NOMO-1 treated with dmso at 0.1 percent for 144 hours (cell line): ENCODE measurements at regions not wholly inside any gene's neighbourhood (a gene's known extent, or its start where the extent isn't known, plus 50 kb on each side); places are given as distances from the start of the nearest gene placed in this dataset.
"Not testable (repeated sequence)": the region's sequence is repeated elsewhere in the genome, so short reads cannot be mapped to it uniquely, and the experiment has no call there.

Experiments used
- DNase-seq: peaks from one replicate; lab custom pipeline; 2025; ENCODE audit not compliant: unreplicated experiment; lab: John Stamatoyannopoulos, UW

- DNase-seq, result no peak
These were observed 430.0 kb upstream of the SOX5 start for GRCh38 chr12:24379433-24379832.

- peak; percentile 27 for DNase-seq
These were observed 429.3 kb upstream of the SOX5 start for GRCh38 chr12:24378548-24379407.

GRCh38 chr12:24374452-24374851 lies 425.0 kb upstream of the SOX5 start:
- DNase-seq, result no peak

GRCh38 chr12:24373004-24373403 lies 423.5 kb upstream of the SOX5 start:
- no peak for DNase-seq

GRCh38 chr12:24366514-24366913 lies 417.0 kb upstream of the SOX5 start:
- no peak for DNase-seq

- no peak for DNase-seq
These were observed 415.5 kb upstream of the SOX5 start for GRCh38 chr12:24364921-24365320.

GRCh38 chr12:24363177-24363754 lies 413.8 kb upstream of the SOX5 start:
- DNase-seq, result no peak

- DNase-seq, result no peak
These were observed 412.6 kb upstream of the SOX5 start for GRCh38 chr12:24361877-24362580.

GRCh38 chr12:24360907-24361306 lies 411.4 kb upstream of the SOX5 start:
- DNase-seq, result no peak

- no peak for DNase-seq
These were observed 411.0 kb upstream of the SOX5 start for GRCh38 chr12:24360461-24360860.

GRCh38 chr12:24360057-24360456 lies 410.6 kb upstream of the SOX5 start:
- DNase-seq, result no peak

- no peak for DNase-seq
These were observed 409.9 kb upstream of the SOX5 start for GRCh38 chr12:24359418-24359817.

GRCh38 chr12:24356240-24356804 lies 406.9 kb upstream of the SOX5 start:
- no peak for DNase-seq

- no peak for DNase-seq
These were observed 402.9 kb upstream of the SOX5 start for GRCh38 chr12:24352363-24352762.

GRCh38 chr12:24349051-24349799 lies 399.8 kb upstream of the SOX5 start:
- DNase-seq, result no peak

GRCh38 chr12:24348180-24348579 lies 398.7 kb upstream of the SOX5 start:
- DNase-seq, result not testable (repeated sequence)

- DNase-seq, result no peak
These were observed 378.8 kb upstream of the SOX5 start for GRCh38 chr12:24328261-24328660.

- DNase-seq, result no peak
These were observed 375.9 kb upstream of the SOX5 start for GRCh38 chr12:24325331-24325730.

GRCh38 chr12:24307716-24308335 lies 358.4 kb upstream of the SOX5 start:
- no peak for DNase-seq

- no peak for DNase-seq
These were observed 357.7 kb upstream of the SOX5 start for GRCh38 chr12:24307153-24307552.

- no peak for DNase-seq
These were observed 356.5 kb upstream of the SOX5 start for GRCh38 chr12:24306001-24306400.
